A673 (cell line): ENCODE measurements at regions not wholly inside any gene's neighbourhood (a gene's known extent, or its start where the extent isn't known, plus 50 kb on each side); places are given as distances from the start of the nearest gene placed in this dataset.

ENCODE experiments used
- BruUV-seq: library from RNA; stranded (reverse); fragments of 400-500 nt; replicated peaks from 2 replicates; lab custom pipeline; 2021; lab: Mats Ljungman, UMichigan
- CTCF ChIA-PET: fragments of 300-600 bp; sonication (Branson Sonifier 250); formaldehyde crosslinking; loops from one replicate; lab custom pipeline; 2022; ENCODE audit warnings: antibody characterized with exemption; lab: Charles Lee
- POLR2A ChIA-PET: fragments of 300-600 bp; sonication (Branson Sonifier 250); formaldehyde crosslinking; loops from one replicate; lab custom pipeline; 2022; ENCODE audit warnings: antibody characterized with exemption; ENCODE audit not compliant: low non-redundant PET; lab: Charles Lee
- DNase-seq: peaks from one replicate; pipeline ENCODE4 v3.0.0-alpha.2; 2015; ENCODE audit warnings: low spot score
- H3K27ac ChIP-seq: fragments of 200-600 bp; sonication (generic); 2 replicates; pipeline ENCODE4 v1.5.1; 2016; ENCODE audit warnings: mixed run types, low read depth, mild to moderate bottlenecking, mixed read lengths, antibody characterized with exemption, low read length; ENCODE audit not compliant: poor library complexity, severe bottlenecking
- H3K27me3 ChIP-seq: fragments of 200-600 bp; sonication (generic); replicated peaks from 2 replicates; pipeline ENCODE4 v1.6.1; 2017; ENCODE audit warnings: mixed run types, low read depth, mild to moderate bottlenecking, mixed read lengths, antibody characterized with exemption, low read length; ENCODE audit not compliant: insufficient read depth, poor library complexity
- H3K36me3 ChIP-seq: fragments of 200-600 bp; sonication (generic); 2 replicates; pipeline ENCODE4 v1.6.1; 2016; ENCODE audit warnings: mixed run types, mild to moderate bottlenecking, mixed read lengths, antibody characterized with exemption, low read length; ENCODE audit not compliant: insufficient read depth, poor library complexity, severe bottlenecking
- H3K4me1 ChIP-seq: fragments of 200-600 bp; sonication (generic); 2 replicates; pipeline ENCODE4 v1.6.1; 2017; ENCODE audit warnings: mixed run types, mild to moderate bottlenecking, mixed read lengths, antibody characterized with exemption, low read length; ENCODE audit not compliant: insufficient read depth, poor library complexity, severe bottlenecking
- H3K4me3 ChIP-seq: fragments of 200-600 bp; sonication (generic); 2 replicates; pipeline ENCODE4 v1.5.1; 2016; ENCODE audit warnings: low read depth, mixed run types, mild to moderate bottlenecking, mixed read lengths, low read length; ENCODE audit not compliant: poor library complexity, severe bottlenecking
- H3K9me3 ChIP-seq: fragments of 200-600 bp; sonication (generic); 2 replicates; pipeline ENCODE4 v1.6.1; 2016; ENCODE audit warnings: mixed run types, low read depth, mild to moderate bottlenecking, mixed read lengths, antibody characterized with exemption, low read length; ENCODE audit not compliant: poor library complexity, severe bottlenecking
- CTCF ChIP-seq: fragments of 300-800, 200-600 bp; sonication (generic); conservative IDR thresholded peaks from 2 replicates; pipeline ENCODE4 v1.5.1; 2017; ENCODE audit warnings: low read depth, mild to moderate bottlenecking, antibody characterized with exemption, low read length, moderate library complexity, mixed read lengths
- EZH2 ChIP-seq: fragments of 200-600 bp; sonication (generic); IDR thresholded peaks from 2 replicates; pipeline ENCODE4 v1.6.1; 2017; ENCODE audit warnings: borderline replicate concordance, low read depth, mild to moderate bottlenecking, mixed read lengths, antibody characterized with exemption, low read length; ENCODE audit not compliant: poor library complexity, severe bottlenecking
- intact Hi-C: fragments of 100-400 bp; cut with micrococcal nuclease; formaldehyde crosslinking; loops from one replicate; pipeline ENCODE4 v1.10.0; 2022; ENCODE audit not compliant: unreplicated experiment

GRCh38 chr18:75612456-75612855, 185.0 kb upstream of the SMIM21 start:
- Histone ChIP-seq H3K27me3 (no peaks in the 10 kb centered on the region), H3K4me3 (no peak overlapping the region), H3K36me3 (no peaks in the 10 kb centered on the region), H3K27ac (no peak overlapping the region), H3K9me3 (no peaks in the 10 kb centered on the region), H3K4me1 (peaks cover 7% of the 10 kb centered on the region)
- TF ChIP-seq CTCF (no peak), EZH2 (no peak)
- ChIA-PET CTCF (no interaction called here), POLR2A (no interaction called here)
- intact Hi-C loops: no loop called here
- peak; percentile 80 for DNase-seq
- no TSS peak for BruUV-seq

GRCh38 chr18:75607701-75608100, 180.2 kb upstream of the SMIM21 start:
- peaks cover 5% of the 10 kb centered on the region for H3K4me1 ChIP-seq
- TF ChIP-seq EZH2 (no peak), CTCF (no peak)
- no peaks in the 10 kb centered on the region for H3K9me3 ChIP-seq
- H3K27ac ChIP-seq: no peak overlapping the region
- intact Hi-C loops: no loop called here
- POLR2A ChIA-PET: no interaction called here
- no peak for DNase-seq
- no peaks in the 10 kb centered on the region for H3K27me3 ChIP-seq
- H3K36me3 ChIP-seq: no peaks in the 10 kb centered on the region
- BruUV-seq: no TSS peak
- no peak overlapping the region for H3K4me3 ChIP-seq
- CTCF ChIA-PET: no interaction called here

- intact Hi-C loops: no loop called here
- BruUV-seq: no TSS peak
- Histone ChIP-seq H3K4me3 (no peak overlapping the region), H3K9me3 (peaks cover 31% of the 10 kb centered on the region), H3K36me3 (no peaks in the 10 kb centered on the region), H3K27ac (no peak overlapping the region), H3K27me3 (no peaks in the 10 kb centered on the region), H3K4me1 (no peaks in the 10 kb centered on the region)
- TF ChIP-seq CTCF (no peak), EZH2 (no peak)
- POLR2A ChIA-PET: no interaction called here
- CTCF ChIA-PET: no interaction called here
- no peak for DNase-seq
Measured at GRCh38 chr18:75592527-75592926, 165.0 kb upstream of the SMIM21 start.
